GM12878 (cell line): ENCODE measurements at regions not wholly inside any gene's neighbourhood (a gene's known extent, or its start where the extent isn't known, plus 50 kb on each side); places are given as distances from the start of the nearest gene placed in this dataset.

Experiments
- ATAC-seq: fragments of 200-7000 bp; cut with Tn5 transposase; 3 replicates; pipeline ENCODE4 v1.9.1; 2020; ENCODE audit warnings: mild to moderate bottlenecking, moderate library complexity
- BruUV-seq: library from RNA; stranded (reverse); fragments of 400-500 nt; replicated peaks from 2 replicates; lab custom pipeline; 2021; lab: Mats Ljungman, UMichigan
- CTCF ChIA-PET: fragments of 300-600 bp; sonication (Branson Sonifier 250); formaldehyde crosslinking; extraction: SDS; loops from one replicate; lab custom pipeline; 2021; ENCODE audit warnings: inconsistent platforms; lab: Yijun Ruan, JAX
- POLR2A ChIA-PET: fragments of 350-600 bp; formaldehyde crosslinking; extraction: SDS; loops from one replicate; lab custom pipeline; 2021; ENCODE audit warnings: inconsistent platforms; lab: Charles Lee
- RAD21 ChIA-PET: fragments of 300-600 bp; sonication (Branson Sonifier 250); formaldehyde crosslinking; loops from one replicate; lab custom pipeline; 2023; ENCODE audit warnings: antibody characterized with exemption; ENCODE audit not compliant: unreplicated experiment; lab: Charles Lee
- SMC1A ChIA-PET: fragments of 300-600 bp; sonication (Branson Sonifier 250); formaldehyde crosslinking; loops from one replicate; lab custom pipeline; 2023; ENCODE audit not compliant: unreplicated experiment, uncharacterized antibody; lab: Charles Lee
- DNase-seq: peaks from one replicate; pipeline ENCODE4 v3.0.0-alpha.2; 2011; ENCODE audit warnings: low read depth, low spot score
- FAIRE-seq: peaks from 3 replicates; lab custom pipeline; 2011; peaks lifted over from hg19 to GRCh38; lab: Jason Lieb, UNC
- H2AFZ ChIP-seq: 2 replicates; pipeline ENCODE4 v1.6.0; 2011; ENCODE audit warnings: low read depth, low read length, control low read depth; ENCODE audit not compliant: control insufficient read depth
- H3K27ac ChIP-seq: 2 replicates; pipeline ENCODE4 v1.5.1; 2011; ENCODE audit warnings: control low read depth; ENCODE audit not compliant: control insufficient read depth, insufficient read depth
- H3K27me3 ChIP-seq, 2 experiments: replicated peaks in 1 of 2; 2 replicates each; pipeline versions ENCODE4 v1.6.0 to v1.6.1; 2011; ENCODE audit warnings: low read length in 1 of 2; ENCODE audit not compliant: control insufficient read depth in 2 of 2, insufficient read depth in 2 of 2
- H3K36me3 ChIP-seq, 2 experiments: 2 replicates each; pipeline ENCODE4 v1.5.1; 2011; ENCODE audit warnings: low read length in 1 of 2; ENCODE audit not compliant: control insufficient read depth in 2 of 2, insufficient read depth in 2 of 2
- H3K4me1 ChIP-seq: 2 replicates; pipeline ENCODE4 v1.6.1; 2011; ENCODE audit warnings: mild to moderate bottlenecking, low read length, moderate library complexity, mixed read lengths; ENCODE audit not compliant: control insufficient read depth, insufficient read depth
- H3K4me2 ChIP-seq: 2 replicates; pipeline ENCODE4 v1.6.0; 2011; ENCODE audit warnings: control low read depth; ENCODE audit not compliant: control insufficient read depth, insufficient read depth
- H3K4me3 ChIP-seq: fragments of 200-600 bp; sonication (generic); 2 replicates; pipeline ENCODE4 v1.5.1; 2016
- H3K79me2 ChIP-seq: 2 replicates; pipeline ENCODE4 v1.6.0; 2011; ENCODE audit warnings: low read length; ENCODE audit not compliant: control insufficient read depth, insufficient read depth
- H3K9ac ChIP-seq: 2 replicates; pipeline ENCODE4 v1.8.0; 2011; ENCODE audit warnings: low read length, control low read depth, mixed read lengths; ENCODE audit not compliant: control insufficient read depth, insufficient read depth
- H3K9me3 ChIP-seq: replicated peaks from 3 replicates; pipeline ENCODE4 v1.5.1; 2011; ENCODE audit warnings: mild to moderate bottlenecking, low read length; ENCODE audit not compliant: control insufficient read depth, insufficient read depth
- H4K20me1 ChIP-seq: 2 replicates; pipeline ENCODE4 v1.6.0; 2011; ENCODE audit not compliant: control insufficient read depth, insufficient read depth
- ASH2L ChIP-seq: fragments of 300-600, 200-600 bp; sonication (generic); IDR thresholded peaks from 2 replicates; pipeline ENCODE4 v1.6.1; 2017; ENCODE audit warnings: low read depth, mild to moderate bottlenecking, borderline replicate concordance
- ESRRA ChIP-seq: IDR thresholded peaks from 2 replicates; pipeline ENCODE4 v1.6.1; 2012; ENCODE audit warnings: mild to moderate bottlenecking, low read length, improper control_type of control experiment
- HDAC6 ChIP-seq: fragments of 200-600 bp; sonication (generic); IDR thresholded peaks from one replicate; pipeline ENCODE4 v1.8.0; 2017; ENCODE audit warnings: antibody characterized with exemption; ENCODE audit not compliant: unreplicated experiment
- MEF2B ChIP-seq: fragments of 450-650 bp; IDR thresholded peaks from 2 replicates; pipeline ENCODE4 v1.6.1; 2018; ENCODE audit warnings: mild to moderate bottlenecking, moderate library complexity; ENCODE audit not compliant: partially characterized antibody, poor library complexity, severe bottlenecking
- SPI1 ChIP-seq: IDR thresholded peaks from 2 replicates; pipeline ENCODE4 v1.6.1; 2011; ENCODE audit warnings: low read depth, mild to moderate bottlenecking, low read length, moderate library complexity, borderline replicate concordance; ENCODE audit not compliant: insufficient read depth
- SUPT20H ChIP-seq: IDR thresholded peaks from 2 replicates; pipeline ENCODE4 v1.6.1; 2011; ENCODE audit warnings: low read depth, mild to moderate bottlenecking, low read length, moderate library complexity, borderline replicate concordance; ENCODE audit not compliant: control insufficient read depth
- TBL1XR1 ChIP-seq: IDR thresholded peaks from 2 replicates; pipeline ENCODE4 v1.6.1; 2012; ENCODE audit warnings: low read depth, low read length, improper control_type of control experiment
- TCF12 ChIP-seq: IDR thresholded peaks from 2 replicates; pipeline ENCODE4 v1.6.1; 2011; ENCODE audit warnings: low read depth, mild to moderate bottlenecking, low read length
- ZNF622 ChIP-seq: fragments of 450-650 bp; IDR thresholded peaks from 2 replicates; pipeline ENCODE4 v1.6.1; 2017; ENCODE audit warnings: mild to moderate bottlenecking, inconsistent platforms
- WGBS: methylation state at CpG from one replicate; pipeline ENCODE4 v1.1.6; 2016; ENCODE audit warnings: low lambda C conversion rate; ENCODE audit not compliant: insufficient replicate concordance, insufficient coverage; ENCODE audit errors: missing lambda C conversion rate; 5-methylcytosine and 5-hydroxymethylcytosine counted together
- in situ Hi-C: fragments of 300-500 bp; cut with MboI; formaldehyde crosslinking; loops from 9 replicates; pipeline ENCODE4 v1.14.3; 2018; ENCODE audit warnings: mixed read lengths
- intact Hi-C: fragments of 100-400 bp; cut with micrococcal nuclease; formaldehyde crosslinking; loops from one replicate; pipeline ENCODE4 v1.14.2; 2022; ENCODE audit not compliant: unreplicated experiment
- TF ChIP-seq, protein P1 (sequence below): fragments of 450-650 bp; formaldehyde crosslinking; IDR thresholded peaks from 2 replicates; pipeline ENCODE4 v1.4.0; 2020; ENCODE audit warnings: mild to moderate bottlenecking, moderate library complexity
- TF ChIP-seq, protein P2 (sequence below): IDR thresholded peaks from 2 replicates; pipeline ENCODE4 v1.6.1; 2011; ENCODE audit warnings: mild to moderate bottlenecking, low read depth, low read length, moderate library complexity; ENCODE audit not compliant: insufficient replicate concordance
- TF ChIP-seq, protein P3 (sequence below): fragments of 150-350 bp; IDR thresholded peaks from 2 replicates; pipeline ENCODE4 v1.6.1; 2014; ENCODE audit warnings: mild to moderate bottlenecking, low read depth, low read length
- TF ChIP-seq, protein P4 (sequence below): fragments of 450-650 bp; IDR thresholded peaks from 2 replicates; pipeline ENCODE4 v1.6.1; 2016; ENCODE audit warnings: mild to moderate bottlenecking

DNA sequence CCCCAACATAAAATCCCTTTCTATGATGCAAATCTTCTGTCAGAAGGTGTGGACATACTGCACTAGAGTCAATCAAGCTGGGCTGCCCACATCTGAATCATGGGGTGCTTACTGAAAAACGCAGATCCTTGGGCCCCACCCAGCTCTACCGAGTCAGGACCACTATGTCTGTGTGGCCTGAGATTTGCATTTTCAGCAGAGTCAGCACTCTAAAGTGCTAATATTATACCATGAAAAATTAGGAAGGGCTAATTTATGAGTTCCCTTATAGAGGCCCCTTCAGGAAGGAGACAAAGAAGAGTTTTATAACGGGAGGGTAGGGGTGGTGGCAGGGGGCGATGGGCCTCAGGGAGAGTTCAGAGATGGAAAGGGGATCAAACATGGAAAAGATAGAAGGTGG is 163.3 kb upstream of the NABP1 start (continued):
- TF ChIP-seq, protein P1, sequence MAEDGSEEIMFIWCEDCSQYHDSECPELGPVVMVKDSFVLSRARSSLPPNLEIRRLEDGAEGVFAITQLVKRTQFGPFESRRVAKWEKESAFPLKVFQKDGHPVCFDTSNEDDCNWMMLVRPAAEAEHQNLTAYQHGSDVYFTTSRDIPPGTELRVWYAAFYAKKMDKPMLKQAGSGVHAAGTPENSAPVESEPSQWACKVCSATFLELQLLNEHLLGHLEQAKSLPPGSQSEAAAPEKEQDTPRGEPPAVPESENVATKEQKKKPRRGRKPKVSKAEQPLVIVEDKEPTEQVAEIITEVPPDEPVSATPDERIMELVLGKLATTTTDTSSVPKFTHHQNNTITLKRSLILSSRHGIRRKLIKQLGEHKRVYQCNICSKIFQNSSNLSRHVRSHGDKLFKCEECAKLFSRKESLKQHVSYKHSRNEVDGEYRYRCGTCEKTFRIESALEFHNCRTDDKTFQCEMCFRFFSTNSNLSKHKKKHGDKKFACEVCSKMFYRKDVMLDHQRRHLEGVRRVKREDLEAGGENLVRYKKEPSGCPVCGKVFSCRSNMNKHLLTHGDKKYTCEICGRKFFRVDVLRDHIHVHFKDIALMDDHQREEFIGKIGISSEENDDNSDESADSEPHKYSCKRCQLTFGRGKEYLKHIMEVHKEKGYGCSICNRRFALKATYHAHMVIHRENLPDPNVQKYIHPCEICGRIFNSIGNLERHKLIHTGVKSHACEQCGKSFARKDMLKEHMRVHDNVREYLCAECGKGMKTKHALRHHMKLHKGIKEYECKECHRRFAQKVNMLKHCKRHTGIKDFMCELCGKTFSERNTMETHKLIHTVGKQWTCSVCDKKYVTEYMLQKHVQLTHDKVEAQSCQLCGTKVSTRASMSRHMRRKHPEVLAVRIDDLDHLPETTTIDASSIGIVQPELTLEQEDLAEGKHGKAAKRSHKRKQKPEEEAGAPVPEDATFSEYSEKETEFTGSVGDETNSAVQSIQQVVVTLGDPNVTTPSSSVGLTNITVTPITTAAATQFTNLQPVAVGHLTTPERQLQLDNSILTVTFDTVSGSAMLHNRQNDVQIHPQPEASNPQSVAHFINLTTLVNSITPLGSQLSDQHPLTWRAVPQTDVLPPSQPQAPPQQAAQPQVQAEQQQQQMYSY (CRISPR knock-in tag): no peak
- TF ChIP-seq ESRRA (no peak), SPI1 (no peak)
- TF ChIP-seq, protein P2, sequence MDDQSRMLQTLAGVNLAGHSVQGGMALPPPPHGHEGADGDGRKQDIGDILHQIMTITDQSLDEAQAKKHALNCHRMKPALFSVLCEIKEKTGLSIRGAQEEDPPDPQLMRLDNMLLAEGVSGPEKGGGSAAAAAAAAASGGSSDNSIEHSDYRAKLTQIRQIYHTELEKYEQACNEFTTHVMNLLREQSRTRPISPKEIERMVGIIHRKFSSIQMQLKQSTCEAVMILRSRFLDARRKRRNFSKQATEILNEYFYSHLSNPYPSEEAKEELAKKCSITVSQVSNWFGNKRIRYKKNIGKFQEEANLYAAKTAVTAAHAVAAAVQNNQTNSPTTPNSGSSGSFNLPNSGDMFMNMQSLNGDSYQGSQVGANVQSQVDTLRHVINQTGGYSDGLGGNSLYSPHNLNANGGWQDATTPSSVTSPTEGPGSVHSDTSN: no peak

DNA sequence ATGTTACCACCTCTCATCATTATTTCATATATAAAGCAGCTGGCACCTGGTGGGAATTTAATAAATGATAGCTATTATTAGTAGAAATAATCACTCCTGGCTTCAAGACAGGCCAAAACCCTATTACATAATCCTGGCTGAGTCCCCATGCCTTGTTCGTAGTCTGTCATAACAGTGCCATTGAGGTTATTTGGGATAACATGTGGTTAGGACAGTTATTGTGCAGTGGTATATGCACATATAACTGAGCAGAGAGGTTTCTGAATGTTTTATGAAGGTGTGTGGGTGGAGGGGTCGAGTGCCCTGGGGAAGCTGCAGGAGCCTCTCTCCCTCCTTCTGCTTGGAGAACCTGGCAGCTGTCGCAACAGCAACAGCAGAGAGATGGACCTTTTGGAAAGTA is 162.4 kb upstream of the NABP1 start:
- Histone ChIP-seq H3K27ac (no peak overlapping the region), H3K4me1 (no peaks in the 10 kb centered on the region), H3K9me3 (no peaks in the 10 kb centered on the region), H3K4me2 (no peak overlapping the region), H3K4me3 (no peak overlapping the region), H4K20me1 (no peaks in the 10 kb centered on the region), H3K36me3 (no peaks in the 10 kb centered on the region), H3K79me2 (no peaks in the 10 kb centered on the region), H2AFZ (no peak overlapping the region), H3K9ac (no peak overlapping the region), H3K27me3 (no peaks in the 10 kb centered on the region; a peak in 2 of 4 replicates)
- BruUV-seq: no TSS peak
- intact Hi-C loops (loop anchor here (5.0 kb wide), 1 partner anchor 283 kb away; no protein-coding TSS in a partner anchor), in situ Hi-C loops (no loop called here)
- WGBS: 0% methylated on average over 3 of the region's 3 CpGs
- ChIA-PET POLR2A (no interaction called here), SMC1A (interaction anchor here (0.8 to 1.6 kb wide), 6 partner anchors 10 to 350 kb away, joined by 3 to 5 read pairs (median 3); no protein-coding TSS in a partner anchor), CTCF (interaction anchor here (1.4 kb wide), 1 partner anchor 297 kb away, joined by 4 read pairs; no protein-coding TSS in a partner anchor), RAD21 (no interaction called here)
- DNase-seq (no peak), ATAC-seq (no peak), FAIRE-seq (no peak)
- TF ChIP-seq MEF2B: no peak
- TF ChIP-seq SUPT20H: no peak
- no peak for TF ChIP-seq ESRRA
- no peak for TF ChIP-seq TBL1XR1
- TF ChIP-seq, protein P3, sequence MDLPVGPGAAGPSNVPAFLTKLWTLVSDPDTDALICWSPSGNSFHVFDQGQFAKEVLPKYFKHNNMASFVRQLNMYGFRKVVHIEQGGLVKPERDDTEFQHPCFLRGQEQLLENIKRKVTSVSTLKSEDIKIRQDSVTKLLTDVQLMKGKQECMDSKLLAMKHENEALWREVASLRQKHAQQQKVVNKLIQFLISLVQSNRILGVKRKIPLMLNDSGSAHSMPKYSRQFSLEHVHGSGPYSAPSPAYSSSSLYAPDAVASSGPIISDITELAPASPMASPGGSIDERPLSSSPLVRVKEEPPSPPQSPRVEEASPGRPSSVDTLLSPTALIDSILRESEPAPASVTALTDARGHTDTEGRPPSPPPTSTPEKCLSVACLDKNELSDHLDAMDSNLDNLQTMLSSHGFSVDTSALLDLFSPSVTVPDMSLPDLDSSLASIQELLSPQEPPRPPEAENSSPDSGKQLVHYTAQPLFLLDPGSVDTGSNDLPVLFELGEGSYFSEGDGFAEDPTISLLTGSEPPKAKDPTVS: no peak
- TF ChIP-seq ZNF622: no peak
- TF ChIP-seq HDAC6: no peak
- TF ChIP-seq, protein P4, sequence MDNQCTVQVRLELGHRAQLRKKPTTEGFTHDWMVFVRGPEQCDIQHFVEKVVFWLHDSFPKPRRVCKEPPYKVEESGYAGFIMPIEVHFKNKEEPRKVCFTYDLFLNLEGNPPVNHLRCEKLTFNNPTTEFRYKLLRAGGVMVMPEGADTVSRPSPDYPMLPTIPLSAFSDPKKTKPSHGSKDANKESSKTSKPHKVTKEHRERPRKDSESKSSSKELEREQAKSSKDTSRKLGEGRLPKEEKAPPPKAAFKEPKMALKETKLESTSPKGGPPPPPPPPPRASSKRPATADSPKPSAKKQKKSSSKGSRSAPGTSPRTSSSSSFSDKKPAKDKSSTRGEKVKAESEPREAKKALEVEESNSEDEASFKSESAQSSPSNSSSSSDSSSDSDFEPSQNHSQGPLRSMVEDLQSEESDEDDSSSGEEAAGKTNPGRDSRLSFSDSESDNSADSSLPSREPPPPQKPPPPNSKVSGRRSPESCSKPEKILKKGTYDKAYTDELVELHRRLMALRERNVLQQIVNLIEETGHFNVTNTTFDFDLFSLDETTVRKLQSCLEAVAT: no peak
- no peak for TF ChIP-seq ASH2L
- TF ChIP-seq TCF12: no peak
